OCI-LY7 (cell line): ENCODE measurements at regions not wholly inside any gene's neighbourhood (a gene's known extent, or its start where the extent isn't known, plus 50 kb on each side); places are given as distances from the start of the nearest gene placed in this dataset.

Experiments used
- EZH2phosphoT487 ChIP-seq: fragments of 200-600 bp; sonication (generic); IDR thresholded peaks from 2 replicates; pipeline ENCODE4 v1.6.1; 2018; ENCODE audit warnings: low read depth, borderline replicate concordance, mild to moderate bottlenecking, mixed run types, antibody characterized with exemption, low read length, moderate library complexity, mixed read lengths
- TF ChIP-seq, protein P1 (sequence below): fragments of 200-600 bp; sonication (generic); conservative IDR thresholded peaks from 2 replicates; pipeline ENCODE4 v1.5.1; 2014; ENCODE audit warnings: mild to moderate bottlenecking, antibody characterized with exemption, low read length, moderate library complexity, mixed read lengths

DNA sequence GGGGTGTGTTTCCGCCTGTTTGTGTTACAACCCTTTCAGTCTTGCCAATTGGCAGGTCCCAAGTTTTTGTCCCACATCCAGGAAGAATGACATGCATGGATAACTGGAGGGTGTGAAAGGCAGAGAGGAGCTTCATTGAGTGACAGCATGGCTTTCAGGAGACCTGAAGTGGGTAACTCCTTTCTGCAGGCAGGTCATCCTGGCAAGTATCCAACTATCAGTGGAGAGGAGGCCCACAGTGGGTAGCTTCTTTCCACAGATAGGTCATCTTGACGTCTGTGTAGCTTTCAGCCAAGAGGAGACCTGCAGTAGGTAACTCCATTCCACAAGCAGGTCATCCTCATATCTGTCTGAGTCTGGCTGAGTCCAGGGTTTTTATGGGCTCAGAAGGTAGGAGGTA lies 1268.8 kb upstream of the CNTN5 start:
- TF ChIP-seq, protein P1, sequence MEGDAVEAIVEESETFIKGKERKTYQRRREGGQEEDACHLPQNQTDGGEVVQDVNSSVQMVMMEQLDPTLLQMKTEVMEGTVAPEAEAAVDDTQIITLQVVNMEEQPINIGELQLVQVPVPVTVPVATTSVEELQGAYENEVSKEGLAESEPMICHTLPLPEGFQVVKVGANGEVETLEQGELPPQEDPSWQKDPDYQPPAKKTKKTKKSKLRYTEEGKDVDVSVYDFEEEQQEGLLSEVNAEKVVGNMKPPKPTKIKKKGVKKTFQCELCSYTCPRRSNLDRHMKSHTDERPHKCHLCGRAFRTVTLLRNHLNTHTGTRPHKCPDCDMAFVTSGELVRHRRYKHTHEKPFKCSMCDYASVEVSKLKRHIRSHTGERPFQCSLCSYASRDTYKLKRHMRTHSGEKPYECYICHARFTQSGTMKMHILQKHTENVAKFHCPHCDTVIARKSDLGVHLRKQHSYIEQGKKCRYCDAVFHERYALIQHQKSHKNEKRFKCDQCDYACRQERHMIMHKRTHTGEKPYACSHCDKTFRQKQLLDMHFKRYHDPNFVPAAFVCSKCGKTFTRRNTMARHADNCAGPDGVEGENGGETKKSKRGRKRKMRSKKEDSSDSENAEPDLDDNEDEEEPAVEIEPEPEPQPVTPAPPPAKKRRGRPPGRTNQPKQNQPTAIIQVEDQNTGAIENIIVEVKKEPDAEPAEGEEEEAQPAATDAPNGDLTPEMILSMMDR = no peak
- no peak for TF ChIP-seq EZH2phosphoT487
